Right cardiac atrium (tissue), 5 donors: ENCODE measurements at regions not wholly inside any gene's neighbourhood (a gene's known extent, or its start where the extent isn't known, plus 50 kb on each side); places are given as distances from the start of the nearest gene placed in this dataset.

Experiments used
- ATAC-seq, 2 donors: fragments of 200-7000 bp; cut with Tn5 transposase; one replicate each; pipeline versions ENCODE4 v1.8.0 to v1.9.1; 2020; ENCODE audit warnings: moderate library complexity in 2 of 2, mild to moderate bottlenecking in 1 of 2
- DNase-seq, 3 donors: peaks; one replicate each; pipeline ENCODE4 v3.0.0-alpha.2; 2020
- H3K27ac ChIP-seq: one replicate; pipeline ENCODE4 v1.5.1; 2013; ENCODE audit warnings: mild to moderate bottlenecking, low read length, control low read depth, moderate library complexity
- H3K27me3 ChIP-seq: one replicate; pipeline ENCODE4 v1.6.1; 2013; ENCODE audit not compliant: control insufficient read depth, insufficient read depth
- H3K4me1 ChIP-seq: one replicate; pipeline ENCODE4 v1.6.1; 2013; ENCODE audit warnings: low read length; ENCODE audit not compliant: control insufficient read depth, insufficient read depth
- H3K4me3 ChIP-seq: one replicate; pipeline ENCODE4 v1.5.1; 2013; ENCODE audit warnings: low read length, control low read depth
- H3K9me3 ChIP-seq: one replicate; pipeline ENCODE4 v1.6.1; 2013; ENCODE audit warnings: low read length; ENCODE audit not compliant: control insufficient read depth
- WGBS: extraction: QIAGEN DNeasy Blood & Tissue Kit; methylation state at CpG from one replicate; pipeline ENCODE4 v1.1.7; 2013; 5-methylcytosine and 5-hydroxymethylcytosine counted together
- intact Hi-C, 4 donors: fragments of 100-400 bp; cut with DNase I; formaldehyde crosslinking; loops; one replicate each; pipeline versions ENCODE4 v1.11.0 to v1.14.0; 2022 to 2023
- donor health status: healthy with polysubstance abuse.
- donor health status: DM: no; HTN: yes; CAD: no.
- donor health status: DM: no; HTN: no; CAD: no.
- donor health status: DM: no; HTN: yes; CAD: no; lungs with severe emphysema.
- donor health status: DM: yes; HTN: yes; CAD: no.

DNA sequence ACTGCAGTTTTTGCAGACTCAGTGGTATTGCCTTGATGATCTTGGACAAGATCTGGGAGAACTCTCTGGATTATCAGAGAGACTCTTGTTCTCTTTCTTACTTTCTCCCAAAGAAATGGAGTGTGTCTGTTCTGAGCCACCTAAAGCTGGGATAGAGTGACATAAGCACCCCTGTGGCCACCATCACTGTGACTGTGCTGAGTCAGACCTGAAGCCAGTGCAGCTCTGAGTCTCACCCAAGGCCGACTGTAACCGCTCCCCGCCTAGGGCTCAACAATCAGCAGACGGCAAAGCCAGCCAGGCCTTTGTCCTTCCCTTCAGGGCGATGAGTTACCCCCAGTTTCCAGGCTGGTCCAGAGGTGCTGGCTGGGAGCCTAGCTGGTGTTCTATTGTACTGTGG is 795.6 kb downstream of the UQCRFS1 start:
- WGBS: 80% methylated on average over 5 of the region's 5 CpGs
- intact Hi-C loops: no loop called here
- Histone ChIP-seq H3K4me1 (no peaks in the 10 kb centered on the region), H3K27me3 (no peaks in the 10 kb centered on the region), H3K9me3 (no peaks in the 10 kb centered on the region), H3K27ac (no peak overlapping the region), H3K4me3 (no peak overlapping the region)
- DNase-seq (no peak), ATAC-seq (no peak)

DNA sequence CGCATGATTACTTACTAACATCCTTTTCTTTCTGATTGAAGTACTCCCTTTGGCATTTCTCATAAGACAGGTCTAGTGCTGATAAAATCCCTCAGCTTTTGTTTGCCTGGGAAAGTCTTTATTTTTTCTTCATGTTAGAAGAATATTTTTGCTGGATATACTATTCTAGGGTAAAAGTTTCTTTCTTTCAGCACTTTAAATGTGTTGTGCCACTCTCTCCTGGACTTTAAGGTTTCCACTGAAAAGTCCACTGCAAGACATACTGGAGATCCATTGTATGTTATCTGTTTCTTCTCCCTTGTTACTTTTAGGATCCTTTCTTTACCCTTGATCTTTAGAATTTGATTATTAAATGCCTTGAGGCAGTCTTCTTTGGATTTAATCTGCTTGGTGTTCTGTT is 796.7 kb downstream of the UQCRFS1 start:
- no peak overlapping the region for H3K27ac ChIP-seq
- ATAC-seq (no peak), DNase-seq (no peak)
- H3K4me3 ChIP-seq: no peak overlapping the region
- intact Hi-C loops: no loop called here
- WGBS: 92% methylated on average over 1 of the region's 1 CpG
- H3K4me1 ChIP-seq: no peaks in the 10 kb centered on the region
- H3K27me3 ChIP-seq: no peaks in the 10 kb centered on the region
- no peaks in the 10 kb centered on the region for H3K9me3 ChIP-seq

DNA sequence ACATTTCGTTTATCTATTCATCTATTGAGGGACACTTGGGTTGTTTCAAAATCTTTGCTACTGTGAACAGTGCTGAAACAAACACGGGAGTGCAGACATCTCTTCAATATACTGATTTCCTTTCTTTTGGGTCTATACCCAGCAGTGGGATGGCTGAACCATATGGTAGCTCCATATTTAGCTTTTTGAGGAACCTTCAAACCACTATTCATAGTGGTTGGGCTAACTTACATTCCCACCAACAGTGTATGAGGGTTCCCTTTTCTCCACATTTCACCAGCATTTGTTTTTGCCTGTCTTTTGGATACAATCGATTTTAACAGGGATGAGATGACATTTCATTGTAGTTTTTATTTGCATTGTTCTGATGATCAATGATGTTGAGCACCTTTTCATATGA is 798.2 kb downstream of the UQCRFS1 start:
- Histone ChIP-seq H3K4me1 (no peaks in the 10 kb centered on the region), H3K9me3 (no peaks in the 10 kb centered on the region), H3K27ac (no peak overlapping the region), H3K27me3 (no peaks in the 10 kb centered on the region), H3K4me3 (no peak overlapping the region)
- DNase-seq: no peak
- WGBS: 61% methylated on average over 3 of the region's 3 CpGs
- intact Hi-C loops: no loop called here
- no peak for ATAC-seq

- 55% methylated on average over 5 of the region's 5 CpGs for WGBS
- intact Hi-C loops: no loop called here
- Histone ChIP-seq H3K9me3 (no peaks in the 10 kb centered on the region), H3K27me3 (no peaks in the 10 kb centered on the region), H3K4me3 (no peak overlapping the region), H3K4me1 (no peaks in the 10 kb centered on the region), H3K27ac (no peak overlapping the region)
- no peak for DNase-seq
- no peak for ATAC-seq
Measured at GRCh38 chr19:28409859-28410258, 803.1 kb downstream of the UQCRFS1 start.

- intact Hi-C loops: no loop called here
- H3K4me1 ChIP-seq: no peaks in the 10 kb centered on the region
- no peak overlapping the region for H3K4me3 ChIP-seq
- no peaks in the 10 kb centered on the region for H3K9me3 ChIP-seq
- H3K27me3 ChIP-seq: no peaks in the 10 kb centered on the region
- WGBS: 36% methylated on average over 2 of the region's 2 CpGs
- DNase-seq (no peak), ATAC-seq (no peak)
- no peak overlapping the region for H3K27ac ChIP-seq
Measured at GRCh38 chr19:28406966-28407365, 806.0 kb downstream of the UQCRFS1 start.

DNA sequence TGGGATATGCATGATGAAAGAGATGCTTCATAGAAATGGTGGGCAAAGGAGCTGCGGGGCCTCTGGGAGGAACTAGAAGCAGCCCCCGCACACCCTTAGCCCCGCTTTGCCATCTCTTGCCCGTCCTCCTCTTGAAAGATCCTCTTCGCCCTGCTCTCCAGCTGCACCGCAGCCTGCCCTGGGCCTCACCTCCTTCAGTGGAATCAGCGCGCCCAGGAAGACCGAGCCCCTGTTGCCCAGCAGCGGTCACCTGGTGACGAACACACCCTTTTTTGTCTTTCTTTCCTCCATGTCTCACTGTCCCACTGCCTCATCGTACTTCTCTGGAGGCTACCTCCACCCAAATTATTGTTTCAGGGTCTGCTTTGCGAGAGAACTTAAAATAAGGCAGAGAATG is 807.6 kb downstream of the UQCRFS1 start:
- Histone ChIP-seq H3K27me3 (no peaks in the 10 kb centered on the region), H3K4me3 (no peak overlapping the region), H3K4me1 (no peaks in the 10 kb centered on the region), H3K27ac (no peak overlapping the region), H3K9me3 (no peaks in the 10 kb centered on the region)
- intact Hi-C loops: no loop called here
- ATAC-seq (no peak), DNase-seq (no peak)
- 75% methylated on average over 13 of the region's 13 CpGs for WGBS

DNA sequence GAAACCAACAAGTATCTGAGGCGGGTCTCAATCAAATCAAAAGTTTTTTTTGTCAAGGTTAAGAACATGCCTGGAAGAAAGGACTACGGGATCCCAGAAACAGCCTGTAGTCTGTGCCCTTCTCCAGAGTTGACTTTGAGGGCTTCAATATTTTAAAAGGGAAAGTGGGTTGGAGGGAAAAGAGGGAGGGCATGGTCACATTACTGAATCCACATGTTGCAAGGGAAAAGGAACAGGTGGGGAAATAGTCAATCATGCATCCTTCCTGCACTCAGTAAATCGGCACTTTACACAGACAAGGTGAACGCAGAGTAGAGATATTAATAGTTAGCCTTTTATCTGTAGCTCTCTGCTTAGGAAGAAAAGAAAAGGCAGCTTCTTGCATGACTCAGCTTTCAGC is 808.5 kb downstream of the UQCRFS1 start:
- no peaks in the 10 kb centered on the region for H3K4me1 ChIP-seq
- ATAC-seq: no peak
- no peak for DNase-seq
- H3K27me3 ChIP-seq: no peaks in the 10 kb centered on the region
- H3K27ac ChIP-seq: no peak overlapping the region
- intact Hi-C loops: no loop called here
- H3K9me3 ChIP-seq: no peaks in the 10 kb centered on the region
- WGBS: 50% methylated on average over 4 of the region's 4 CpGs
- no peak overlapping the region for H3K4me3 ChIP-seq

DNA sequence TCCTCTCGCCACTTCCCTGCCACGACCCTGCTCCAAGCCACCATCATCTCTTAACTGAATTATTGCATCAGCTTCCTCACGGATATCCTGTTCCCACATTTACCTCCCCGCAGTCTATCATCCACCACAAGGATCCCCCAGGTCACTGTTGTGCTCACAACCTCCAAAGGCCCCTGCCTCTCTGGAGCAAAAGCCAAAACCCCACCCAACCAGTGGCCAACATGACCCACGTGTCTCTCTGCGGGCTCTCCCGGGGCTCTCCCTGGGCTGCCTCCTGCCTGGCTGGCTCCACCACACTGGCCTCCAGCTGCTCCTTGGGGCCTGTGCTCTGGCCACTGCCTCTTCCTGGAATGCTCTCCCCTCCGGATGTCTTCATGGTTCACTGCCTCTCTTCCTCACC is 809.3 kb downstream of the UQCRFS1 start:
- ATAC-seq (no peak), DNase-seq (no peak)
- Histone ChIP-seq H3K4me1 (no peaks in the 10 kb centered on the region), H3K4me3 (no peak overlapping the region), H3K27me3 (no peaks in the 10 kb centered on the region), H3K27ac (no peak overlapping the region), H3K9me3 (no peaks in the 10 kb centered on the region)
- WGBS: 58% methylated on average over 8 of the region's 8 CpGs
- intact Hi-C loops: no loop called here

- Histone ChIP-seq H3K9me3 (no peaks in the 10 kb centered on the region), H3K27ac (no peak overlapping the region), H3K27me3 (no peaks in the 10 kb centered on the region), H3K4me3 (no peak overlapping the region), H3K4me1 (no peaks in the 10 kb centered on the region)
- DNase-seq: no peak
- WGBS: 83% methylated on average over 13 of the region's 13 CpGs
- intact Hi-C loops: no loop called here
- no peak for ATAC-seq
Measured at GRCh38 chr19:28402701-28403290, 810.2 kb downstream of the UQCRFS1 start.

DNA sequence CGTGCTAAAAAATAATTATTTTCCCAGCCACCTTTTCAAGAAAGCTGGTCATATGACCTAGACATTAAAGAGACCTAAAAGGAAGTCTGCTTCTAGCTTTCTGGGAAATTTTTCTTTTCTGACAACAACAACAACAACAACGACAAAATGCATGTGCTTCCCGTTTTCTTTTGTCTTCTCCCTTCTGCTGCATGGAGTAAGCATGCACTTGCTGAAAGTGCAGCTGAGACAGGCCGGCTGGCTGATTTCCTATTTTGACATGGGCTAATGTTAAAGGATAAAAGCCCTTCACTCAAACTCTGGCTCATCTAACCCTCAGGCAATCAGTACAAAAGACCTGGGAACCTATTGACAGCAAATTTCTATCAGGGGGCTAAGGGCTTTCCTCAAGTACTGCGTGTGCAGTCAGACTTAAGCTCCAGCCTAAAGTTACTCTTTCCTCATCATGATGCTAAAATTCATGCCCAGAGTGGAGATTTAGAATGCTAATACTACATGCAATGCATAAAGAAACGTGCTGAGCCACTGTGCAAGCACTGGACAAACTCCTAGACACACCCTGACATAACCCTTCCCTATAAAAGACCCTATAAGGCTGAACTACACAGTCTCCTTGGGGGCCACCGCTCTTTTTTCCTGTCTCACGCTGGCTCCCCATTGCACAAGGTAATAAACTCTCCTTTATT is 811.1 kb downstream of the UQCRFS1 start:
- ATAC-seq (no peak), DNase-seq (no peak)
- 57% methylated on average over 8 of the region's 8 CpGs for WGBS
- Histone ChIP-seq H3K9me3 (no peaks in the 10 kb centered on the region), H3K4me1 (no peaks in the 10 kb centered on the region), H3K4me3 (no peak overlapping the region), H3K27ac (no peak overlapping the region), H3K27me3 (no peaks in the 10 kb centered on the region)
- intact Hi-C loops: no loop called here

- DNase-seq: no peak
- Histone ChIP-seq H3K4me3 (no peak overlapping the region), H3K9me3 (no peaks in the 10 kb centered on the region), H3K27me3 (no peaks in the 10 kb centered on the region), H3K27ac (no peak overlapping the region), H3K4me1 (no peaks in the 10 kb centered on the region)
- 53% methylated on average over 5 of the region's 5 CpGs for WGBS
- intact Hi-C loops: no loop called here
- ATAC-seq: no peak
Measured at GRCh38 chr19:28400953-28401671, 811.8 kb downstream of the UQCRFS1 start.
